HEK293T (cell line): ENCODE measurements at regions not wholly inside any gene's neighbourhood (a gene's known extent, or its start where the extent isn't known, plus 50 kb on each side); places are given as distances from the start of the nearest gene placed in this dataset.

ENCODE experiments used
- BHLHE40 ChIP-seq: fragments of 450-650 bp; IDR thresholded peaks from 2 replicates; pipeline ENCODE4 v1.6.1; 2016; ENCODE audit warnings: mild to moderate bottlenecking, moderate library complexity, borderline replicate concordance
- FOXA1 ChIP-seq: fragments of 450-650 bp; IDR thresholded peaks from 2 replicates; pipeline ENCODE4 v1.6.1; 2016; ENCODE audit warnings: mild to moderate bottlenecking
- LEF1 ChIP-seq: fragments of 450-650 bp; IDR thresholded peaks from 2 replicates; pipeline ENCODE4 v1.6.1; 2017; ENCODE audit warnings: mild to moderate bottlenecking, borderline replicate concordance
- SP1 ChIP-seq: fragments of 450-650 bp; IDR thresholded peaks from 2 replicates; pipeline ENCODE4 v1.6.1; 2017
- TF ChIP-seq, protein P1 (sequence below): fragments of 450-650 bp; IDR thresholded peaks from 2 replicates; pipeline ENCODE4 v1.6.1; 2016

DNA sequence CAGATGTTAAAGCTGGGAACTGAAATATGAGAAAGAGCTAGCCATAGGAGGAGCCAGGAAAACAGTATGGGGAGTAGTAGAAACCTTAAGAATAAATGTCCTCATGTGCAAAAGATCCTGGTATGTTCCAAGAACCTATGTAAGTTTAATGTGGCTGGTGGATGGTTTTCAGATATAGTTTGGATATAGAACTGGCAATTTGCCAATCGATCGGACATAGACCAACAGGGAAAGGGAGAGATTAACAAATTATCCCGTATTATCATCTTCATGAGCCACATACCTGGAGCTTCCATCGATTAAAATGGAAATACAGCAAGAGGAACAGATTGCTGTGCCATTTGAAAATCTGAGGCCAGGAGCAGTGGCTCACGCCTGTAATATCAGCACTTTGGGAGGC, 388.7 kb downstream of the PRELID2 start:
- TF ChIP-seq BHLHE40: no peak
- TF ChIP-seq, protein P1, sequence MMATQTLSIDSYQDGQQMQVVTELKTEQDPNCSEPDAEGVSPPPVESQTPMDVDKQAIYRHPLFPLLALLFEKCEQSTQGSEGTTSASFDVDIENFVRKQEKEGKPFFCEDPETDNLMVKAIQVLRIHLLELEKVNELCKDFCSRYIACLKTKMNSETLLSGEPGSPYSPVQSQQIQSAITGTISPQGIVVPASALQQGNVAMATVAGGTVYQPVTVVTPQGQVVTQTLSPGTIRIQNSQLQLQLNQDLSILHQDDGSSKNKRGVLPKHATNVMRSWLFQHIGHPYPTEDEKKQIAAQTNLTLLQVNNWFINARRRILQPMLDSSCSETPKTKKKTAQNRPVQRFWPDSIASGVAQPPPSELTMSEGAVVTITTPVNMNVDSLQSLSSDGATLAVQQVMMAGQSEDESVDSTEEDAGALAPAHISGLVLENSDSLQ: no peak
- TF ChIP-seq SP1: no peak
- no peak for TF ChIP-seq LEF1
- TF ChIP-seq FOXA1: no peak
